ENCODE measurements at regions not wholly inside any gene's neighbourhood (a gene's known extent, or its start where the extent isn't known, plus 50 kb on each side); places are given as distances from the start of the nearest gene placed in this dataset.
"Not testable (repeated sequence)": the region's sequence is repeated elsewhere in the genome, so short reads cannot be mapped to it uniquely, and the experiment has no call there.

DNA sequence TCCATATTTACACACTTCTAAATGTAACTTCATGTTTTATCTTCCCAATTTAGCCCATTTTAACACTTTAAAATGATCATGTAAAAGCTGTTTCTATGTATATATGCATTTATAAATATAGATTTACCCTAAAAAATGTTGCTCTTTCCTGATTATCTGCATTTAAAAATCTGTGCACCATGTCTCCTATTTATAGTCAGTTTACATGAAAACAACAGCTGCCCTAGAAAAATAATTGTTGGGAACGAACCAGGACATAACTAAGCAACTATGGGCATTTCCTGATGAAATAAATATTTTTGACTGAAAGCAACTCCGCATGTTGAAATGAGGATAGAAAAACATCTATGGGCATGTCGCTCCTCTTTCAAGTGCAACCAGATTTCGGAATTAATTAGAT, 1368.2 kb downstream of the FAM181B start:
- DNase-seq: no peak

DNA sequence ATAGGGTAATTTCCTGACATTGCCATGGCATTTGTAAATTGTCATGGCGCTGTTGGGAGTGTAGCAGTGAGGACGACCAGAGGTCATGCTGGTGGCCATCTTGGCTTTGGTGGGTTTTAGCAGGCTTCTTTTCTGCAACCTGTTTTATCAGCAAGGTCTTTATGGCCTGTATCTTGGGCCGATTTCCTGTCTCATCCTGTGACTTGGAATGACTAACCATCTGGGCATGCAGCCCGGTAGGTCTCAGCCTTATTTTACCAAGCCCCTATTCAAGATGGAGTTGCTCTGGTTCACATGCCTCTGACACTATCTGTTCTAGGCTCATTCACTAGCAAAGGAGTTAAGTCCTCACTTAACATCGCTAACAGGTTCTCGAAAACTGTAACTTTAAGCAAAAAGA, 1374.2 kb downstream of the FAM181B start:
- DNase-seq: no peak

DNA sequence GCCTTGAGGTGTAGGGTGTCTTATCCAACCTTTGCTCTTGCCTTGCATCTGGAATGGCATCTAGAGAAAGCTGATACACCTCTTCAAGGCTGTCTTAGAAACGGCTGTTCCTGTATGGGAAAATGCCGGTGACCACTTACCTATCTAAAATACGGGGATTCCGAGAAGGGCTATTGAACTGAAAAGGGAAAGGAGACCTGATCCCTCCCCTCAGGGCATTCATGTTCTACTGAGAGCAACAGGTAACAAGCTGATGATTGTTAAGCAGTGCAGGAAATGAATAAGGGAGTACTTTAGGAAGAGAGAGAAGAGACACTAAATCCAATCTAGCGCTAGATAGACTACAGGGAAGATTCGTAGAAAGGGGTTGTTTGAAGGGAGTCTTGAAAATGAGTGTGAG, 1388.1 kb downstream of the FAM181B start:
- no peak for DNase-seq

DNA sequence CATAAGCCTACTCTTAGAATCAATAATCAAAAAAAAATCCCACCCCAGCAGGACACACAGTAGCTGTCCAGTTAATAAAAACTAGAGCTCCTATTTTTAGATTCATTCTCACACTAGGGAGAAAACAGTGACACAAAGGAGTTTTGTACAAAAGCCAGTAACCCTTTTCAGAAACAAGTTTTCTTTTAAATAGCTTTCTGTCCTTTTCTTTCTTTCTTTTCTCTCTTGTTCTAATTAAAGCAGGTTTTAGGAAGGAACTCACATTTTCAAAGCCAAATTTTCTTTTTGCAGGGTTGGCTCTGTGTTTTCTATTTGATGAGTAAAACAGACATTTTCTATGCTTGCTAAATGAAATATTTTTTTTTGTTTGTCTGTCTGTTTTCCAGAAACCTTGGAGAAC, 1390.7 kb downstream of the FAM181B start:
- no peak for DNase-seq

DNA sequence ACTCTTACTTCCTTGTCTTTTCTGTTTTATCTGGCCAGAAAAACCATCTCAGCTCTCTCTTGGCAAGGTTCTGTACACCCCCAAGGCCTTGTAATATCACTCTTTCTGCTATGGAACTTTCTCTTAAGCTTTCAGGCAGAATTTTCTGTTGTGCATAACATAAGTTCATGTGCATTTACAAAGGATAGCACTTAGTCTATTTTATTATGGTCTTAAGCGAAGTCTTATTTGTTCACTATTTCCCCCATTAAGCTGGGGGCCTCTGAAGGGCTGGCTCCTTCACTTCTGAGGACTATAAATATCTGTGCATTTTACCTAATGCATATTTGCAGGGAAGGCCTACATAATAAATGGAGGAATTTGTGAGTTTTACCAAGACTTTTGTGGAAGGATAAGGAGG, 1393.4 kb downstream of the FAM181B start:
- DNase-seq: no peak

DNA sequence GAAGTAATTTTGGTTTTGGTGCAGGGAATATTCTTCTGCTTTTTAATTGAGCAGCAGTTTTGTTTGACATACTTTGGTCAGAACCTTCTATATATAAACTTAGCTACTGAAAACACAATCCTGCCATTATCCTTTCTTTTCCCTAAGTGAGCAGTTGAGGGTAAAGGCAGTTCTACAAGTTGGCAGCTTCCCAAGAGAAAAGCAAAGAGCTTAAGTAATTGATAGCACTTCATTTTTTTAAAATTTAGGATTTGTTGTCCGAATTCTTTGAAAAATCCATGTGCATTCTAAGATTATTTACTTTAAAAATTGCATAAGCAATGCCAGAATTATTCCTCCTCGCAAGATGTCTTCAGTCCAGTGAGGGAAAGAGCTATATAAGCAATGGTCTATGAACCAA, 1394.1 kb downstream of the FAM181B start:
- DNase-seq: no peak

DNA sequence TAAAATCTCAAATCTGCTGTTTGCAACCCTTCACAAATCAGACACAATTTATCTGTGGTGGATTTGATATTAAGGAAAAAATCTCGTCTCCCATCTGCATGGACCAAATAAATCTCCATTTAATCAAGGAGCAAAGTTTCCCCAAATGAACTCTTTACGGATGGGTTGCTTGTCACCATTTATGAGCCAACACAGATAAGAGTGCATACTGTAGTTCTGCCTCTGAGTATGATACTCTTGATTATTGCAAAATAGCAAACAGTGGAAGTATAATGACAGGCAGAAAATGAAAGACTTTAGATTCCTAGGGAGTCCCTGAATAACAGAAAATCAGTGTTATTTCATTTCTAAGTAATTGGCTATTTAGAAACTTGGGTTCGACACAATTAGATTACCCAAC, 1395.9 kb downstream of the FAM181B start:
- DNase-seq: no peak

DNA sequence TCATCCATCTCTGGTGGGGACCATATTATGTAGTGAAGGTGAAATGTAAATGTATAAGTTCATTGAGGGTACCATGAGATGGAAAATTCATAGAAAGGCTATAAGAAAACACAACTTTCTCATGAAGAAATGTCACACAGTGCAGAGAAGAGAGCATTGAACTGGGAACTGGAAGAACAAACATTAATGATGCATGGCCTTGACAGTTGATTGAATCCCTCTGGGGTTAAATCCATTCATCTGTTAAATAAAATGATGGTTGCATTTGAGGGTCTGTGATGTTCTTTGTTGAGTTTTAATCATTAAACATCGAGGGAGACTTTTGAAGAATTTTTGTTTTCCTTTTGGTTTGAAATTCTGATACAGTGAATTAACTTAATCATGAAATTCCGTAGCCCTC, 1401.4 kb downstream of the FAM181B start:
- DNase-seq: no peak

DNA sequence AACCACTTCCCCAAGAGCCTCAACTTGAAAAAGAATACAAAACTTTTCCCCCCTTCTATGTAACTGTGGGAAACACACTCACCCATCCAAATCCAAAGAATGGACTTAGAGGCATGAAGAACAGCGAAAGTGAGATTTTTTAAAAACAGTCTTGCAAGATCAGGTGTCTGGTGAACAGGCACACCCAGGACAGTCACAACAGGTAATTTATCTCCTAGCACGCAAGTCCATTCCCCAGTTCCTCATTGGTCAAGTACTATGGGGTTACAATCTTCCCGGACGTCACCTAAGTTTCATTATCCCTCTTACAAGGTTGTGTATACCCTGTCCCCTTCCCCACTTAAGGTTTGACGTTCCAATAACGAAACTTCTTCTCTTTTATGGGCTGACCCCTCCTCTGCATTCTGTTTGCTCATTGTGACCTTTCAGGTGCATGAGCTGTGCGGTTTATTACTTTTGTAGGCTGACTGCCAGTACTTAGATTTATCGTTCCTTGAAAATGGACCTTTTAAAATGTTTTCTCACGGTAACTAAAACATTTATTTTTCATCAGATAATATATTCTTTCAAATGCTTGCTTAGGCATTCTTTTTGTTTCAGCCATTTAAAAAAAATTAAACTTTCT, 1401.9 kb downstream of the FAM181B start:
- DNase-seq: no peak

DNA sequence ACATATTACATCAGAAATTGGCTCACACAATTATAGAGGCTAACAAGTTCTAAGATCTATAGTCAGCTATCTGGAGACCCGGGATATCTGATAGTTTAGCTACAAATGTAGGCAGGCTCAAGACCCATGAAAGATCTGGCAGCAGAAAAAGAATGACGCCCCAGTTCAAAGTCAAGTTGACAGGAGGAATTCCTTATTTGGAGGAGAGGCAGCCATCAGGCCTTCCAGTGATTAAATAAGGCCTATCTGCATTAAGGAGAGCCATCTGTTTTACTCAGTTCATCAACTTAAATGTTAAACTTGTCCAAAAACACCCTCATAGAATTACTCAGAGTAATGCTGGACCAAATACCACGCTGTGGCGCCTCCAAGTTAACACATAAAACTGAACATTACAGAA, 1402.6 kb downstream of the FAM181B start:
- DNase-seq: no peak

DNA sequence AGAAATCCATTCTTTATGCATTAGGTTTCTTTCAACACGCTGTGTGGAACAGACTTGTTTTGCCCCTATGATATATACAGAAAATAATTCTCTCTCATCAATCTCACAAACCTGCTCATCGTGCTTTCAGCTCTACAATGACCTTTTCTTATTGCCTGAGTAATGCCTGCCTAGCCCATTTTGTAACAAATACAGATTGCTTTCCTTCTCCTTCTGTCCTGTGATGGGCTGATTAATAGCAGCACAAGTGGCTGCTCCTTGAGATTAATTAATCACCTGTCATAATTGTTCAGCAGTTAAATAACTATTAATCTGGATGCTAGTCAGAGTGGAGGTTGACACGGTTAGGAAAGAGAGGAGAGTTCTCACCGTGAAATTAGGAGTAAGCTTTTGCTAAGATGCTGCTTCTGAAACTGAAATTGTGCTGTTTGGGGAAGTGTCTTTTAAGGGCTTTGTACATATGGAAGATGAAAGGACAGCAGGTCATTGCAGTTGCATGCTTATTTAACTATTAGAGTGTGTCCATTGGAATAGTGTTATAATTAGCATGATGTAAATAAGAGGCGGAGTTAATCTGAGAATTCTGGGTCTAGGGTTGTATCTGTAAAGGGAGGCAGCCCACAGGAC, 1430.5 kb downstream of the FAM181B start:
- DNase-seq: no peak

DNA sequence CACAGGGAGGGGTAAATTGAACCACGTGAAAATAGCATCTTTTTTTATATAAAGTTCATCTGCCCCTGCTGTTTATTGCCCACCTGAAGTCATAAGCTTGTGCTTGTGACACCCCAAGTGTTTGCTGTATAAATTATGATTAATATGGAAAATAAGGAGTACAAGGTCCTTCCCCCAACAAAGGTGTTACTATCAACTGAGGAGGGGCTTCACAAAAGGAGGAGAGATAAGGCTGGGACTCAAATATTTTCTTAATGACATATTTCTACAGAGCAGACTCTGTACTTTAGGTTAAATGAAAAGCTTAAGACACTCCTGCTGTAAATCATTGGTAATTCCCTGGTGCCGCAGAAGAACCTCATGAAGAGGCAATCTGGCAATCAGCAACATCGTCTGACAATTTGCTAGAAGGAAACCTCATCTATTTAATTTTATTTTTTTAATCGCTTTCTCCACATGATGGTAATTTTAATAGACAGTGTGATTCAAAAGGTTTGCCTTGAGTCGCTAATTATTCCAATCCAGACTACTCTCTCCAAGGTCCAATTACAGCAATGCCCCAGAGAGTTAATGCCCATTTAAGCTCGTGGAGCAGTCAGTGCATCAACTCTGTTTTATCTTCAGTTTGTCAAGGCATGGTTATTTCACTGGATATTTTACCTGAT, 1432.4 kb downstream of the FAM181B start:
- DNase-seq: no peak

DNA sequence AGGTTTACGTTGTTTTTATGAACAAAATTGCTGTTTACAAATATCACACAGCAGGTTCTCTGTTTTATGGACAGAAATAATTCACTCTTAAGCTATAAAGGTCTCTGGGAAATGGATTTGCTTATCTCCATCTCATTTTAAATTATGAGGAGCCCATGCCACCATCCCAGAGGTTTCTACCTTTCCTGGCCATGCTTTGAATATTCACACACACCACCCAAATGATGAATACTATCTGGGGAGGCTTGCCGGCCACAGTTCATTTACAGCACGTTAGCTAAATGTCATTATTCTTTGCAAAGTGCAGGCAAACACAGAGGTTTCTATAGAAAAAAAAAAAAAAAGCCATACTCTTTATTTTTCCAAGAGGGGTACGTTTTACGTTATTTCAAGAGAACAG, 1446.7 kb downstream of the FAM181B start:
- no peak for DNase-seq

DNA sequence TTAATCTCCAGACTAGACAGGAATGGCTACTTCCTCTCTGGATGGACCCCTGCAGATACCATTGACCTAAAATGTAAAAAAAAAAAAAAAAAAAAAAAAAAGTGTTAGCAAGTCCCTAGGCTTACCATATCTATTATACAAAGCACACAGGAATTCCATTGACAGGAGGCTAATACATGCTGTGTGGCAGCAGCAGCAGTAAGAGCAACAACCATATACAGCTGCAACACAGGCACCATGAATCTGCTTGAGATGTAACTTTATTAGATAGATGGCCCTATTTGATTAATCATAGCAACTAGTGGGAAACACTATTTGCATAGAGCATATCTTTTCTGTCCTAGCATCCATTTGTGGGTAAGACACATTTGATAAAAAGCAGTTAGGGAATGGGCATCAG, 1447.1 kb downstream of the FAM181B start:
- no peak for DNase-seq

DNA sequence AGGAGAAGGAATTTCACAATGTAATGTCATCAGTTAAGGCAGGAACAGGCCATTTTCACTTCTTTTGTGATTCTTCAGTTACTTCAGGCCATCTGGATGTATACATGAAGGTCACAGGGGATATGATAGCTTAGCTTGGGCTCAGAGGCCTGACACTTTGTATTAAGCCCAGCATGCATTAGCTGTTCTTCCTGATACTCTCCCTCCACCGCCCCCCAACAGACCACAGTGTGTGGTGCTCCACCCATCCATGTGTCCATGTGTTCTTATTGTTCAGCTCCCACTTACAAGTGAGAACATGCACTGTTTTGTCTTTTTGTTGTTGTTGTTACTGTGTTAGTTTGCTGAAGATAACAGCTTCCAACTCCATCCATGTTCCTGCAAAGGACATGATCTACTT, 1453.4 kb downstream of the FAM181B start:
- not testable (repeated sequence) for DNase-seq

DNA sequence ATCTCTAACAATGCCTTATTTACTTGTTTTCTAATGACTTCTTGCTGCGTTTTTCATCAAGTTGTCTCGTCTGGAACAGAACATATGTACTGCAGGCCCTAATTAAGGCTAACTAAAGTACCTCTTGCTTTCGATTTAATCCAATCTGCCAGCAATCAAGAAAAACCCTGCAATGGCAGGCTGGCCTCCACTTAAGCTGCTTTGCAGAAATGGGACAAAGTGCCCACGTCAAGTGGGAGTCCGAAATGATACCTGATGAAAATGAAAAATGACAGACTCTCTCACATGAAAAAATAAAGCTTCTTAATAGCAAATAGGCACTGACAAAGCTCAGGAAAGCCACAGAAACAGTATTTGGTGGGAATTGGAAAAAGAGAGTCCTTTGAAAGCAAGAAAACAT, 1454.7 kb downstream of the FAM181B start:
- DNase-seq: no peak

DNA sequence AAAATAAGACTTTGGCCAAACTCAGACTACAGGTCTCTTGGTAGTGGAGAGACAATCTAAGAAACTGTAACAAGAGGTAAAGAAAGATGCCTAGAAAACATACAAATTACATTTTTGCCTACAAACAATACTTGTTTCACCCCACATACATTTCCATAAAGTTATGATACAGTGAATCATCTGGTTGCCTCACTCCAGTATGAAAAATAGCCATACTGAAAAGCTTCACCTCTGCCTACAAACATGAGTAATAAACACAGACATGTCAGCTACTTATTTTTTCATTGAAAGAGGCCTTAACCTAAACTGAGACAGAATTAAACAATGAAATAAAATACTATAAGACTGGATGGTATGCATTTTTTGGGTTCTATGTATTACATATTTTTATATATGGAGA, 1463.0 kb downstream of the FAM181B start:
- no peak for DNase-seq

DNA sequence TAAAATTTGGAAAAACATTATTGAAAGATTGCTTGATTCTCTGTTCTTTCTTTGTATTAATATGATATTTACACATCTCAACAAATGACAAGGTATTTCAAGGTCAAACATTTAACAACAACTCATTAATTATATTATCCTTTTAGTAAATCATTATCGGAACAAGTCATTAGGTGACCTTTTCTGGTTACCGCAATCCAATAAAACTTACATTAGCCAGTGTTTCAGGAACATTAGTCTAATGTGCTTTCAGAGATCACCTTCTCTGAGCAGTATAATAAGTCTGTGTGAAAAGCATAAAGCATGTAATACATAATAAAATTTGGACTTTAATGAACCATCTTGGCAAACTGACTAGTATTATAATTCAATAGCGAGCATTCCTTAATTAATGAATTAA, 1466.4 kb downstream of the FAM181B start:
- DNase-seq: no peak

DNA sequence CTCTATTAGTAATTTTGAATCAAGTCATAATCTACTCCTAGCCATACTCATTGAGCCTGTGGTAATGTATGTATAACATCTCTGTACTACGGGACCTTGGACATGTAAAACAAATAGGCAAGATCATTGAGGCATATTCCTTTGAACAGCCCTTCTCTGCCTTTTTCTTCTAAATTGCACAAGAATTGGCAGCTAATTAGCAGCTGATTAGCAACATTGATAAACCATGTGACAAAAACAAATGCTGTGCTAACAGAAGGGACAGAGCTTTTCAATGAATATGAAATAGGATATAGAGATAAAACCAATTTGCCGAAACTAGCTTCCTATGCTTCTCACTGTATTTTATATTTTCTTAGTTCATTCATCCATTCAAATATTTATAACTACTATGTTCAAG, 1474.2 kb downstream of the FAM181B start:
- DNase-seq: no peak

DNA sequence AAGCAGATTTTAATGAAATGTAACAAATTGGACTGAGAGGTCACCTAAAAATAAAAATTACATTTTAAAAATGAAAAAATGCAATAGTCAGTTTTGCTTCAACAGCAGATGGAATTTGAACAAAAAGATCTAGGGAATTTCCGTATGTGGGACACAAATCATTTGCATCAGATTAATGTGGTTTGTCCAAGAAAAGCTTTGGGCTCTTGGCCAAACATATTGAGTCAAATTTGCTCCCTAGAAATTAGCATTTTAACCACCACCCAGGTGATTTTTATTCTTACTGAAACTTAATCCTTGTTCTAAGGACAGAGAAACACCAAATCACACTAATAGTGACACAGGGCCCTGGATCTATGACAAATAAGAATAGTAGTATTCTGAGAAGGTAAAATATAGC, 1477.8 kb downstream of the FAM181B start:
- DNase-seq: no peak

DNA sequence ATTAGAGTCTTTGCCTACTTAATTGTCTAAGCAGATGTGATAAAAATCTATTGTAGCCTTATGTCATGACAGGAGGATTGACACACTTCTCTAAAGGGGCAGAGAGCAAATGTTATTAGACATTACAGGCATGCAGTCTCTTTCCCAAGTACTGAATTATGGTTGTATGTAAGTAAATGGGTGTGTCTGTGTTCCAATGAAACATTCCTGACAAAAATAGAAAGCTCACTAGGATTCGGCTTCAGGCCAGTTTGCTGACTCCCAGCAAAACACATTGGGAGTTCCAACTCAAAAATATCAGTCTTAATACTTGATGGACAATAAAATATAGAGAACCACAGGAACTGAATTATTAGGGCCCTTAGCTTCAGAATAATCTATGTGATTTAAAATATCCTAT, 1480.4 kb downstream of the FAM181B start:
- no peak for DNase-seq

DNA sequence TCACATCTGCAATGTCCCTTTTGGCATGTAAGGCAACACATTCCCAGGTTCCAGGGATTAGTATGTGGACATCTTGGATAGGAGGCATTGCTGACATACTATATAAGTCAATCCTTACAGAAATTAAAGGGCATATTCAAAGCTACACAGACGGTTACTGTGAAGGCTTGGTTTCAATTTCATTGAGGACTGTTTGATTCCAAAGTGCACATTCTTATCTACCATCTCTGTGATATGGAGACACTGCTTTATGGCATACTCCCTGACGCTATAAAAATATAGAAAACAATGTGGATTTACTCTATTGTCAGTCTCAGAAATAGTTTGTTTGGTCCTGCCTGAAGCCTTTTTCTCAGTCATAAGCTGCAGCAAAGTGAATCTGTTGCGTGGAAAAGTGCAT, 1486.7 kb downstream of the FAM181B start:
- no peak for DNase-seq

DNA sequence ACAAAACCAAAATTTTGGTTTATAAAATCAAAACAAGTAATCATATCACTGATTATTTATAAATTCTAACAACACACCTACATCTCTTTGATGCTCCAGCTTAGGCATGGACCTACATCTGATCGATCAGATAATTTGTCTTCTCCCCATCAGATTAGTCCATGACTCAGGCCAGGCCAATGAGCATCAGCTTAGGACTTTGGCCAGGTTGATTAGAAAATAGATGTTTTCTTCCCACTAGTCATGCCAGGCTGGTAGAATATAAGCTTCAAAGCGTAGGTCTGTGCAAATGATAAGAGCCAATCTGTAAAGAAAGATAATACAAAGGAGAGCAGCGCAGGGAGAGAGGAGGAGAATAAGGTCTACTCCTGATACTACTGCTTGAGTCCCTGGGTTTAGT, 1487.9 kb downstream of the FAM181B start:
- DNase-seq: no peak

DNA sequence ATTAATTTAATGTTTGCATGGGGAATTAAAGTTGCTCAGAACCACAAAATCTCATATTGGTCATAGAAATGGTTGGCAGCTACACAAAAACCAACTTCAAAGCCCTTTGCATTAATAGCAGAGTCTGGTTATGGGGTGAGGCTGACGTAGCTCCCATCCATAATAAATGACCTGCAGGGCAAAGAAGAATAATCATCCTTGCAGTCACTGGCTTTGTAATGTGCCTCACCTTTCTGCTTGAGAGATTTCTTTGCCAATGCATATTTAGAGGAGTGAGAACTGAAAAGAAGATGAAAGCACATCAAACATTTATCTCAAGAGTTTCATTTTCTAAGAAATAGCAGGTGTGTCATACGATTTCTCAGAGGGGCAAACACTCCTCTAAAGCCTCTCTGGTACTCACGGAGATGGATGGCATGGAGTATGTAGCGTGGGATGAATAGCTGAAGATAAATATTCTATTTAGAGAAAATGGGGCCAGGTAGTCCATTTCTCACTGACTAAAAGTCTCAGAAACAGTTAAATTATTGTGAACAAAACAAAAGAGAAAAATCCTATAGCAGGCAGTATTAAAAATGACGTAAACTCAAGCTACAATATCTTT, 1491.9 kb downstream of the FAM181B start:
- no peak for DNase-seq
